ENCODE measurements at regions not wholly inside any gene's neighbourhood (a gene's known extent, or its start where the extent isn't known, plus 50 kb on each side); places are given as distances from the start of the nearest gene placed in this dataset.

GRCh38 chr17:43324205-43324893, 74.4 kb upstream of the ARL4D start:
- DNase-seq (ENCODE audit: low spot score in 2 of 2): no peak
- H3K4me1 ChIP-seq: no peaks in the 10 kb centered on the region
- H3K27me3 ChIP-seq: no peaks in the 10 kb centered on the region
- H3K27ac ChIP-seq: no peak overlapping the region
- H3K36me3 ChIP-seq: no peaks in the 10 kb centered on the region
- no peaks in the 10 kb centered on the region for H3K9me3 ChIP-seq
- H3K4me3 ChIP-seq: no peak overlapping the region
- intact Hi-C loops (cut with DNase I): no loop called here
- TF ChIP-seq CTCF (IDR thresholded peaks at IDR 0.05): no peak

GRCh38 chr17:43319293-43320124, 79.3 kb upstream of the ARL4D start:
- no peaks in the 10 kb centered on the region for H3K27me3 ChIP-seq
- no peak overlapping the region for H3K27ac ChIP-seq
- no peaks in the 10 kb centered on the region for H3K9me3 ChIP-seq
- TF ChIP-seq CTCF (IDR thresholded peaks at IDR 0.05): no peak
- DNase-seq (ENCODE audit: low spot score in 2 of 2): peak in 1 of 2 donors; percentile 54
- no peak overlapping the region for H3K4me3 ChIP-seq
- H3K36me3 ChIP-seq: no peaks in the 10 kb centered on the region
- intact Hi-C loops (cut with DNase I): loop anchor here (10.0 kb wide), 1 partner anchor 165 kb away; the partner anchor contains the start of gene DHX8
- peaks cover 0 to 2% of the 10 kb centered on the region in 2 donors for H3K4me1 ChIP-seq

GRCh38 chr17:43316522-43317142, 82.2 kb upstream of the ARL4D start:
- no peaks in the 10 kb centered on the region for H3K36me3 ChIP-seq
- H3K4me1 ChIP-seq: peaks cover 0 to 2% of the 10 kb centered on the region in 2 donors
- no peak for TF ChIP-seq CTCF (IDR thresholded peaks at IDR 0.05)
- H3K4me3 ChIP-seq: no peak overlapping the region
- no peaks in the 10 kb centered on the region for H3K9me3 ChIP-seq
- H3K27me3 ChIP-seq: no peaks in the 10 kb centered on the region
- intact Hi-C loops (cut with DNase I): loop anchor here (10.0 kb wide), 1 partner anchor 168 kb away; the partner anchor contains the start of gene DHX8
- peak in 1 of 2 donors; percentile 63 for DNase-seq (ENCODE audit: low spot score in 2 of 2)
- no peak overlapping the region for H3K27ac ChIP-seq

DNA sequence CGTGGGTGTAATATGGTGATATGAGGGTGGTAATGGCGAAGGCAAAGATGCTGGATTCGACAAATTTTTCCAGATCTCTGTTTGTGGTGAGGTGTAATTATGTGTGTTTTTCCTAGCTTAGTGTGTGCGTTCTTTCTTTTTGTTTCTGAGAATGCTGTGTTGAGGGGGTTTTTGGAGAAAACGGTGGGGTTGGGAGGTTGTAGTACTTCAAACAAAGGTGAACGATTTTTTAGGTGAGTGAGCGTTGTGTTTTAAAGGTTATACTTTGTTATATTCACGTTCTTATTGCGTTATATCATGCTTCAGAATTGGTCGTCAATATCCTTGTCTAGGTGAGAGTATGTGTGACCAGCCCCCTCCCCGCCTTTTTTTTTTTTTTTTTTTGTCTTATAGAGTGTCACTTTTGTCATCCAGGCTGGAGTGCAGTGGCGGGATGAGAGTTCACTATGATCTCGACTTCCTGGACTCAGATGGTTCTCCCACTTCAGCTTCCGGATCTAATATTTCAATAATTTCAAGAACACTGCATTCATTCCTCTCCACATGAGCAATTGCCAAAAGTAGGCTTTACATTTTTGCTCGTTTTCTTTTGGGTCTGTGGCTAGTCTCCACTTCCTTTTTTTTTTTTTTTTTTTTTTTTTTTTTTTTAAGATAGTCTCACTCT, 82.2 kb upstream of the RNU2-1 start:
- H3K27ac ChIP-seq: no peak overlapping the region
- intact Hi-C loops (cut with DNase I): loop anchor here (2.0 to 10.0 kb wide), 4 partner anchors 19 to 169 kb away; partner anchors contain the start of gene DHX8

More for the DNA sequence above, 82.2 kb upstream of the RNU2-1 start:
- Histone ChIP-seq H3K4me1 (peaks cover 0 to 2% of the 10 kb centered on the region in 2 donors), H3K9me3 (no peaks in the 10 kb centered on the region), H3K36me3 (no peaks in the 10 kb centered on the region), H3K27me3 (no peaks in the 10 kb centered on the region), H3K4me3 (no peak overlapping the region)
- no peak for TF ChIP-seq CTCF (IDR thresholded peaks at IDR 0.05)
- DNase-seq (ENCODE audit: low spot score in 2 of 2): no peak
